GM18519 (cell line): ENCODE measurements at regions not wholly inside any gene's neighbourhood (a gene's known extent, or its start where the extent isn't known, plus 50 kb on each side); places are given as distances from the start of the nearest gene placed in this dataset.

Experiments used
- ATAC-seq: cut with Tn5 transposase; IDR thresholded peaks from one replicate; pipeline ENCODE4 v1.9.1; 2021; ENCODE audit warnings: mild to moderate bottlenecking, moderate library complexity; ENCODE audit not compliant: unreplicated experiment, low FRiP score

- ATAC-seq, result no peak
These were observed 160.4 kb downstream of the SPATA31D1 start for GRCh38 chr9:82148901-82149461.

GRCh38 chr9:82149501-82149946, 161.0 kb downstream of the SPATA31D1 start:
- ATAC-seq, result no peak

- no peak for ATAC-seq
These were observed 163.6 kb downstream of the SPATA31D1 start for GRCh38 chr9:82152181-82152580.

- no peak for ATAC-seq
These were observed 164.5 kb downstream of the SPATA31D1 start for GRCh38 chr9:82153032-82153431.

GRCh38 chr9:82154573-82154972, 166.0 kb downstream of the SPATA31D1 start:
- no peak for ATAC-seq

- ATAC-seq, result no peak
These were observed 173.3 kb downstream of the SPATA31D1 start for GRCh38 chr9:82161876-82162275.

- no peak for ATAC-seq
These were observed 175.6 kb downstream of the SPATA31D1 start for GRCh38 chr9:82164159-82164558.

- no peak for ATAC-seq
These were observed 178.7 kb downstream of the SPATA31D1 start for GRCh38 chr9:82167296-82167695.

- ATAC-seq, result no peak
These were observed 180.0 kb downstream of the SPATA31D1 start for GRCh38 chr9:82168585-82168984.

- ATAC-seq, result no peak
These were observed 182.3 kb downstream of the SPATA31D1 start for GRCh38 chr9:82170866-82171265.

- ATAC-seq, result no peak
These were observed 182.7 kb downstream of the SPATA31D1 start for GRCh38 chr9:82171271-82171670.

- no peak for ATAC-seq
These were observed 192.1 kb downstream of the SPATA31D1 start for GRCh38 chr9:82180711-82181110.

- ATAC-seq, result no peak
These were observed 194.7 kb downstream of the SPATA31D1 start for GRCh38 chr9:82183181-82183860.

GRCh38 chr9:82184524-82184923, 196.0 kb downstream of the SPATA31D1 start:
- ATAC-seq, result no peak

- no peak for ATAC-seq
These were observed 200.2 kb downstream of the SPATA31D1 start for GRCh38 chr9:82188817-82189216.

- no peak for ATAC-seq
These were observed 202.7 kb downstream of the SPATA31D1 start for GRCh38 chr9:82191082-82191770.

- ATAC-seq, result no peak
These were observed 203.6 kb downstream of the SPATA31D1 start for GRCh38 chr9:82192211-82192610.

GRCh38 chr9:82196622-82197441, 208.3 kb downstream of the SPATA31D1 start:
- ATAC-seq, result no peak

- no peak for ATAC-seq
These were observed 212.6 kb downstream of the SPATA31D1 start for GRCh38 chr9:82201196-82201595.

GRCh38 chr9:82202808-82203207, 214.2 kb downstream of the SPATA31D1 start:
- no peak for ATAC-seq

GRCh38 chr9:82206490-82206889, 217.9 kb downstream of the SPATA31D1 start:
- no peak for ATAC-seq
